Nephron progenitor cell (in vitro differentiated cells): ENCODE measurements at regions not wholly inside any gene's neighbourhood (a gene's known extent, or its start where the extent isn't known, plus 50 kb on each side); places are given as distances from the start of the nearest gene placed in this dataset.

ENCODE experiments used
- DNase-seq: peaks from one replicate; pipeline ENCODE4 v3.0.0; 2021
- H3K27ac Mint-ChIP-seq: 2 replicates; pipeline ENCODE4 v1.8.0; 2021; ENCODE audit warnings: mild to moderate bottlenecking, moderate library complexity, mixed read lengths
- H3K27me3 Mint-ChIP-seq: 2 replicates; pipeline ENCODE4 v1.8.0; 2021; ENCODE audit warnings: mild to moderate bottlenecking, low read depth, mixed read lengths; ENCODE audit not compliant: poor library complexity
- H3K36me3 Mint-ChIP-seq: 2 replicates; pipeline ENCODE4 v1.8.0; 2021; ENCODE audit warnings: low read depth, mixed read lengths
- H3K4me1 Mint-ChIP-seq: 2 replicates; pipeline ENCODE4 v1.8.0; 2021; ENCODE audit warnings: mixed read lengths
- H3K4me3 Mint-ChIP-seq: 2 replicates; pipeline ENCODE4 v1.8.0; 2021; ENCODE audit warnings: mild to moderate bottlenecking, moderate library complexity, mixed read lengths
- H3K9me3 Mint-ChIP-seq: 2 replicates; pipeline ENCODE4 v1.8.0; 2021; ENCODE audit warnings: mild to moderate bottlenecking, moderate library complexity, mixed read lengths
- CTCF ChIP-seq: fragments of 200-600 bp; sonication (generic); IDR thresholded peaks from 2 replicates; pipeline ENCODE4 v1.5.0; 2021; ENCODE audit warnings: antibody characterized with exemption

DNA sequence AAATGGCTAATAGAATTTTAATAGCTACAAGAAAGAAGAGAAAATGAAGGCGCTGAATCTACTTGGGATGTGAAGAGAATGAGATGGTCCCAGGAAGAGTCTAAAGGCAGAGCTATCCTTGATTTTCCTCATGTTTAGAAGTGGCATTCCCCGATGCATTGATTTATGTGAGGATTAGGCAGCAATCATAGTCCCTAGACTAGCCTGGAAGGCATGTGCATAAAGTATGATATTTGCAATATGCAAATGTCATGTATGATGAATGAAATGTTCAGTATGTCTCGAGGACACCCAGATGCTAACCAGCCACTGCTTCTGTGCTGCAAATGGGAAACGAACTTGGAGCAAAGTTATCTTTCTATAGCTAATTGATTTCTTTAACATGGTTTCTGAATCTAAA lies 641.5 kb upstream of the PLXNA2 start:
- H3K4me3 Mint-ChIP-seq = no peak overlapping the region
- no peak overlapping the region for H3K27ac Mint-ChIP-seq
- DNase-seq = no peak
- no peaks in the 10 kb centered on the region for H3K9me3 Mint-ChIP-seq
- H3K27me3 Mint-ChIP-seq = peaks cover 9% of the 10 kb centered on the region
- TF ChIP-seq CTCF = no peak
- peaks cover 26% of the 10 kb centered on the region for H3K4me1 Mint-ChIP-seq
- no peaks in the 10 kb centered on the region for H3K36me3 Mint-ChIP-seq

- Mint-ChIP-seq H3K4me3 (no peak overlapping the region), H3K9me3 (no peaks in the 10 kb centered on the region), H3K27ac (no peak overlapping the region), H3K27me3 (peaks cover 6% of the 10 kb centered on the region), H3K36me3 (no peaks in the 10 kb centered on the region), H3K4me1 (peaks cover 35% of the 10 kb centered on the region)
- no peak for DNase-seq
- TF ChIP-seq CTCF = no peak
These were observed 644.2 kb upstream of the PLXNA2 start for GRCh38 chr1:208888376-208888775.

DNA sequence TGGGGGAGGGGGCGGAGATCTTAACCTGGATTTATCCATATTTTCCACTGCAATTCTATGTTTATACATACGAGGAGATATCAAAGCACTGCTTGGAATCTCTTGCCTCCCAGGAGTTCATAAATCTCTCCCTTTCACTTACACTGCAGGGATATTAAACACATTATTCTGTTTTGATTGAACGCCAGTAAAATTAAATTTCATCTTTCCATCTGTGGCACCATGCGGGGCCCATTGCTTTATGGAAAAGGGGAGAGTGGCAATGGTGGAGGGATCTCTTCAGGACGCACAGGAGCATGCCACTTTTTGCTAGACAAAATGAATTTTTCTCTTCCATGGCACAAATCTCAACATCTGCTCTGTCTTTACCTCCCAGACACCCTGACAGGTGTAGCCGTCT lies 648.0 kb upstream of the PLXNA2 start:
- no peak overlapping the region for H3K27ac Mint-ChIP-seq
- peaks cover 7% of the 10 kb centered on the region for H3K36me3 Mint-ChIP-seq
- H3K4me1 Mint-ChIP-seq = peaks cover 19% of the 10 kb centered on the region
- TF ChIP-seq CTCF = no peak
- H3K9me3 Mint-ChIP-seq = peaks cover 9% of the 10 kb centered on the region
- H3K4me3 Mint-ChIP-seq = no peak overlapping the region
- no peak for DNase-seq
- peaks cover 3% of the 10 kb centered on the region for H3K27me3 Mint-ChIP-seq

DNA sequence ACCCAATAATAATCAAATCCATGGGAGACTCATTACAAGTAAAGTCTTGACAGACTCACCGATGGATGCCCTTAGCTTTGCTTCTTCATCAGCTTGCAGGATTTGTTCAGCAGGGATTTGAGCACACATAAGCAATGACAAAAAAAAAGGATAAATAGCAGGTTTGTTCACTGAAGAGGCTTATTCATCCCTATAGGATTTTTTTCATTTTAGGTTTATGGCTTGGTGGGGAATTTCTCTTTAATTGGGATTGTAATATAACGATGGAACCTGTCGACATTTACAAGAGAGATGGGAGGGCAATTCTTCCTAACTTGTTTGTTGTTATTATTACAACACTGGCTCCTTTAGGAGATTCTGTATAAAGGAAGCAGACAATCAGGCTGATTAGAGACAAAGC lies 649.1 kb upstream of the PLXNA2 start:
- peaks cover 19% of the 10 kb centered on the region for H3K4me1 Mint-ChIP-seq
- H3K9me3 Mint-ChIP-seq = peaks cover 18% of the 10 kb centered on the region
- no peaks in the 10 kb centered on the region for H3K27me3 Mint-ChIP-seq
- peaks cover 9% of the 10 kb centered on the region for H3K36me3 Mint-ChIP-seq
- no peak overlapping the region for H3K4me3 Mint-ChIP-seq
- no peak overlapping the region for H3K27ac Mint-ChIP-seq
- no peak for DNase-seq
- no peak for TF ChIP-seq CTCF

DNA sequence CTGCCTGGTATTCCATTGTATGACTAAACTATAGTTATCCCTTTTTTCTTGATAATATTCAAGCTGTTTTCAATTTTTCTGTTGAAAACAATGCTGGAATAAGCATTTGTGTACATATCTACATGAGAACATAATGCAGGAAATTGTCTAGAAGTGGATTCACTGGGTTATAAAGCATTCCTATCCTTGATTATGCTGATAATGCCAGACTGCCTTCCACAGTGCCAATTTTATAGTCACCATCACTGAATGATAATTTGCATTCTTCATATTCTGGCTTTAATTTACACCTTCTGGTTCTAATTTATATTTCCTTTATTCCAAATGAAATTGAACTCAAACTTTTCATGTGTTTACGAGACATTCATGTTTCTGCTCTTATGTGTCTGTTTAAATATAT lies 651.0 kb upstream of the PLXNA2 start:
- peaks cover 19% of the 10 kb centered on the region for H3K4me1 Mint-ChIP-seq
- H3K4me3 Mint-ChIP-seq = no peak overlapping the region
- peaks cover 21% of the 10 kb centered on the region for H3K9me3 Mint-ChIP-seq
- H3K36me3 Mint-ChIP-seq = peaks cover 9% of the 10 kb centered on the region
- H3K27ac Mint-ChIP-seq = no peak overlapping the region
- DNase-seq = no peak
- no peak for TF ChIP-seq CTCF
- H3K27me3 Mint-ChIP-seq = no peaks in the 10 kb centered on the region

DNA sequence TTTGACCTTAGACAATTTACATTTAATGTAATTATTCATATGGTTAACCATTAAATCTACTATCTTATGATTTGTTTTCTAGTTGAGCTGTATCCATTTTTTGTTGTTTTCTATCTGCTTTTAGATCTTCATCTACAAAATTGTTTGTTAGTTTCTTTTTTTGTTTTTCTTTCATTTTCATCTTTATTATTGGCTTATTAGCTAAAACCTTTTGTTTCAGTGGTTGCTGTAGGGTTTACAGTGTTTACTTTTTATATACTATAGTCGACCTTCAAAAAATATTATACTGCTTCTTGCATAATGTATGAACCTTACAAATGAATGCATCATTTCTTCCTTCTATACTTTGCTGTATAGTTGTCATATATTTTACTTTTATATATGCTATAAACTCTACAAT lies 651.6 kb upstream of the PLXNA2 start:
- Mint-ChIP-seq H3K27ac (no peak overlapping the region), H3K4me1 (peaks cover 19% of the 10 kb centered on the region), H3K27me3 (no peaks in the 10 kb centered on the region), H3K4me3 (no peak overlapping the region), H3K9me3 (peaks cover 21% of the 10 kb centered on the region), H3K36me3 (peaks cover 9% of the 10 kb centered on the region)
- no peak for TF ChIP-seq CTCF
- no peak for DNase-seq
